Stromal cell of bone marrow (primary cell): ENCODE measurements at regions not wholly inside any gene's neighbourhood (a gene's known extent, or its start where the extent isn't known, plus 50 kb on each side); places are given as distances from the start of the nearest gene placed in this dataset.

ENCODE experiments used
- DNase-seq: peaks from one replicate; pipeline ENCODE4 v3.0.0-alpha.2; 2012; ENCODE audit warnings: low read depth

DNA sequence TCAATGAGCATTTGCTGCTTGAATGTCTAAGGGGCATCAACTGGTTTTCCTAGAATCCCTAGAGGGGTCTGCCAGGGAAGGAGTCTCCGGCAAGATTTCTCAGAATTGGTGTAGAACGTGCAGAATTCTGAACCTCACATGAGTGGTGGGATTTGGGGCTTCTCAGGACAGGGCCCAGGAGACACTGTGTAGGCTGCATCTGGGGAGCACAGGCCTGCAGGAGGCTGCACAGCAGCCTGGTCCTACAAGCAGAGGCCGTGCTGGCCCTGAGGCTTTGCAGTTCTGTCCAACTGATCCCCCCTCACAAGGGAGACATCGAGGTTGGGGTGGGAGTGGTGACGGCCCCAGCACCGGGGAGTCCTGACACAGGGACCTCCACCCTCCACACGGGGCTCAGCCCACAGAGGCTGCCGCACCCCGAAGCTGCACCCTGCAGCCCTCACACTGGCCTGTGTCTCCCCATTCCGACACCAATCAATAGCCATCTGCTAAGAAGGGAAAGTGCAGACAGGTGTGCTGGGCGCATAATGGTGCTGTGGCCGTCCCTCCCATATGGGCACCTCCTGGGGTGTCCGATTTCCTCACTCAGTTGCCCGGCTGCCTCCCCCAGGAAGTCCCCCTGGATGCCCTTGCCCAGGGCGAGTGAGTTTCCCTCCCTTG is 688.1 kb downstream of the BRD1 start:
- DNase-seq: no peak

DNA sequence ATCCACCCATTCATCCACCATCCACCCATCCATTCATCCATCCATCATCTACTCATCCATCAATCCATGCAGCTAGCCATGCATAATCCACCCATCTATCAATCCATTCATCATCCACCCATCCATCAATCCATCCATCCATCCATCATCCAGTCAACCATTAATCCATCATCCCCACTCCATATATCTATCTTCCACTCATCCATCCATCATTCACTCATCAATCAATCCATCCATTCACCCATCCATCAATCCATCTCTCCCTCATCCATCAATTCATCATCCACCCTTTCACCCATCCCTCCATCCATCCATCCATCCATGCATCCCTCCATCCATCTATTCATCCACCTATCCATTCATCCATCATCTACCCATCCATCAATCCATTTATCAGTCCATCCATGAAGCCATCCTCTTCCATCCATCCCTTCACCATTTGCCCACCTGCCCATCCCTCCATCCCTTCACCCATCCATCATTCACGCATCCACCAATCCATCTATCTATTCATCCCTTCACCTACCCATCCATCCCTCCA is 689.4 kb downstream of the BRD1 start:
- DNase-seq: no peak

DNA sequence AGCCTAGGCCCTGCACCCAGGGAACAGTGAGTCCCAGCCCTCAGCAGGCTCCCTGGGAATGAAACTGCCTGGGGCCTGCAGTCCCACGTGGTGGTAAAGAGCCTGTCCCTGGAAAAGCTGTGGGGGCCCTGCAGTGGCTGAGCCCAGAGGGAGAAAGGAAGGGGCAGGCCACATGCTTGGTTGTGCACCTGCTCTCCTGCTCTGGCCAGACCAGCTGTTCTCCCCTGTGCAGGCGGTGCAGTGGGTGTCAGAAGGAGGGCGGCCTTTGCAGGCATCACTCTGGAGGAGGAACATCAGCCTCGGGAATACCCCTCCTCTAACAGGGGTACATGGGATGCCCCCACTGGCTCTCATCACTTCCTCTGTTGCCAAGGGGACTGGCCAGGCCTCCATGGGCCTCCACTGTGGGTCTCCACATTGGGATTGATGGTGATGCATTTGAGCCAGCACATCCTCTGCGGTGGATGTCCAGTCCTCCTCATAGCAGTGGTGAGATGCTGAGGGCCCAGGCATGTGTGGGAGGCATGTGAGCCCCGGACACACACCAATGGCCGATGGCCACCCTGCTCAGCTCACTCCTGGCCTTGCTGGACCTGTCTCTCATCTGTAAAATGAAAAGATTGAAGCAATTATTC is 690.4 kb downstream of the BRD1 start:
- DNase-seq: no peak

DNA sequence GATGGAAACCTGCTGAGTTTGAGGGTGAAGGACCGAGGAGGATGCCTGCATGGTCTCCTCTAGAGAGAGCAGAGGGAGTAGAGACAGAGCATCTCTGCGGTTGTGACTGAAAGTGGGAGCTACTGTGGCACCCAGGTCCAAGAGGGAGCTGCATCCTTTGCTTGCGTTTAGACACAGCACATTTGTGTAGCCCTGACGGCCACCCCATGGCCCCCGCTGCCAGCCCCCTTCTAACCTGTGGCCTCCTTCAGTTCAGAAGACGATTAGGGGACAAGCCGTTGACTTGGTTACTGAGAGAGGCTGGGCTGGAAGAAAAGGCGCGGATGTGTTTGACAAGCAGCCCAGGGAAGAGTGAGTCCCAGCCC is 690.9 kb downstream of the BRD1 start:
- DNase-seq: no peak

DNA sequence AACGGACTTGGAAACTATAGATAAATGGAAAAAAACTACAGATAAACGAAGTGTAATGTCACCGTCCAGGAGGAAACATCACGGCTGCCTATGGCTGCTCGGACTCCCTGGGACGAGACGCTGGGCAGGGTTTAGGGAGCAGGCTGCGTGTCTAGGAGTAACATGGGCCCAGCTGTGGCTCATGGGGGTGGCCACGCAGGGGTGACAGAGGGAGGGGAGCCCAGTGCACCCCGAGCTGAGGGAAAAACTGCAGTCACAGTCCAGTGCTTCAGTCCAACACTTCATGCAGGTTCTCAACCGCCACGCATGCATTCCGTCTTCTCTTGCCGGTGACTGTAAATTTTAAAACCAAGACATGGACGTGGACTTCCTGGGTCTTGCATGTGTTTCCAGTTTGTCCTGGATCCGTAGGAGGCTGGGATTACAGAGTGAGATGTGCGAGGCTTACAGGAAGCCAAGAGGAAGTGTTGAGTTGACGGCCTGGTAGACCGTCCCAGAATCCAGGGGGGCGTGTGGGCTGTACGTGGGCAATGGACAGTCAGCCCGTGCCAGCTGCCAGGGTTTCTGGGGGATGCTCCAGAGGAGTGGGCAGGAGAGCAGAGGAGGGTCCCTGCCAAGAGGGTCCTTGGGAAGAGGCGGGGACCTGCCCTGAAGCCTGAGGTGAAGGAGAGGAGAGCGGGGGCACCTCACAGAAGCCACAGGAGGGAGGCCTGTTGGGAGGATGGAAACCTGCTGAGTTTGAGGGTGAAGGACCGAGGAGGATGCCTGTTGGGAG is 691.4 kb downstream of the BRD1 start:
- DNase-seq: no peak

DNA sequence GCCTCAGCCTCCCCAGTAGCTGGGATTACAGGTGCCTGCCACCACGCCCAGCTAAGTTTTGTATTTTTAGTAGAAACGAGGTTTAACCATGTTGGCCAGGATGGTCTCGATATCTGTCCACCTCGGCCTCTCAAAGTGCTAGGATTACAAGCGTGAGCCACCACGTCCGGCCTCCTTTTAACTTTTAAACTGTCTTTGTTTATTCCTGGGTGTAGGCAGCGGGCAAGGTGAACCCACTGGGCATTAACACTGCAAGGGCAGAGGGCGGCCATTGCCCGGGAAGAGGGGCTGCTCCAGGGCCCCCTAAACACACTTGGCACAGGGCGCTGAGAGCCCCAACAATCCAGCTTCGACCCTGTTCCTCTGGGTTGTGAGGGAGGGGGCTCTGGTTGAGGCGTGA is 693.6 kb downstream of the BRD1 start:
- no peak for DNase-seq

DNA sequence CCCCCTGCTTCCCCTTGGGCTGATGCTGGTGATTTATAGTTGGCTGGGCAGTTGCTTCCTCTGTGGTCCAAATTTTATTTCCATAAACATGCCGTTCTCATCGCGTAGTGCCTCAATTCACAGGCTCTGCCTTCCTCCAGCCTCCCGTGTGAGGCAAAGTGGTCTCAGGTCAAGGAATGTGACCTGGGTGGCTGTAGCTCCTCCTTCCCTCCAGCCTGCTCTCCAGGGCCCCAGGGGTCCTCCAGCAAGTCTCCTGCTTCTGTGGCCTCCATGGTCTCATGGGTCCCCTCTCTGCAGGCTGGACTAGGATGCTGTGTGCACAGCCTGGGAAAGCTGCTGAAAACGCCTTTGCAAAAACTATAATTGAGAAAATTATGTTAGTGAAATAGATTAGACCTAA is 694.1 kb downstream of the BRD1 start:
- no peak for DNase-seq

DNA sequence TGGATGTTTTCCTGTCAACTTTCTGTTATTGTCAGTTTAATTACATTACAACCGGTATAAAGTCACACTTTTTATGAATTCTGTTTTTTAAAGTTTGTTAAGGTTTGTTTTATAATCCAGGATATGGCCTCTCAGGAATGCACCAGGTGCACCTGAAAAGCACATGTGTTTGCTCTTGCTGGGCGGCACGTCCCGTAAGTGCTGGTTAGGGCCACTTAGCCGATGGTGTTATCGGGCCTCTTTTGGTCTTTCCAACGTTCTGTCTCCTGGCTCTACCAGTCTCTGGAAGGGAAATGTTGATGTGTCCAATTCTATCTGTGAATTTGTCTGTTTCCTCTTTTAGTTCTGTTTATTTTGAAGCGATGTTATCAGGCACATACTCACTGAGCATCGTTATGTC is 695.7 kb downstream of the BRD1 start:
- DNase-seq: no peak

DNA sequence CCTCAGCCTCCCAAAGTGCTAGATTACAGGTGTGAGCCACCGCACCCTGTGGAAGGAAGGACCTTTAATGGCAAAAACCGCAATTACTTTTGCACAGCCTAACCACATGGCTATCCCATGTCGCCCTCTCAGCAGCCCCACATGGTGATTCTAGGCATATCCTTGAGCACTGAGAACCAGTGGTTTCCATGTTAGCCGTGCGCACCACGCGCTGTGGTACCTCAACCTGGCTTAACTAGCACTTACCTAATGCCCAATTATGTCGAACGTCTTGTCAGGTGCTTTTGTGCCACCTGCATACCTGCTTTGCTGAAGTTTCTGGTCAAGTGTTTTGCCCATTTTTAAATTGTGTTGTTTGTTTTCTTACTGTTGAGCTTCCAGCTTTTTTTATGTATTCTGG is 697.9 kb downstream of the BRD1 start:
- DNase-seq: no peak

DNA sequence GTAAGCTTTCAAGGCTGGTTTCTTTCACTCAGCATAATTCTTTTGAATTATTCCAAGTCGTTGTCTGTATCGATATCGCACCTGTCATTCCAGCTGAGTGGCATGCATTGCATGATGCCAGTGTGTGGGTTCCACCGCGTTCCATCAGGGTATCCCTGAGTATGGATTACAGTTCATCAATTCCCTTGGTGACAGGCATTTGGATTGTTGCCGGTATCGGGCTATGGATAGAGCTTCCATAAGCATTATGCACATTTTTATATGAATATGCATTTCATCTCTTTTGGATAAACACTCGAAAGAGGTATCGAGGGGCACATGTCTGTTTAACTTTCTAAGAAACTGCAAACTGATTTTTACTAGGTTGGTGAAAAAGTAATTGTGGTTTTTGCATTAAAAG is 698.8 kb downstream of the BRD1 start:
- DNase-seq: no peak

DNA sequence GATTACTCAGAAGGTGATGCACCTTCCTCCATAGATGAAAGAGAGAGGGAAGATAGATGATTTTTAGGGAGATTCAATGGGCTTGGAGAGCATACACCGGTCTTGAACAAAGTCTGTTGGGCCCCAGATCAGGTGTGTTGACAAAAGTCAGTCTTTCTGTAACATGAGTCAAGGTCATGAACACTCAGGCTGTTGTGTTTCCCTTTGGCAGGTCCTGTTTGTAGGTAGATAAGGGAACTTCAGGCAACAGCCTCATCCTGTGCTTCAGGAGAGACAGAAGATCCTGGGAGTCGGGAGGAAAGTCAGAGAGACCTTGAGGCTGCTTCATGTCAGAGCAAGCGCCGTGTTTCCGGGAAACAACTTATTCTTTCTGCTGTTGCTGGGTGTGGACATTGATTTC is 703.1 kb downstream of the BRD1 start:
- no peak for DNase-seq

DNA sequence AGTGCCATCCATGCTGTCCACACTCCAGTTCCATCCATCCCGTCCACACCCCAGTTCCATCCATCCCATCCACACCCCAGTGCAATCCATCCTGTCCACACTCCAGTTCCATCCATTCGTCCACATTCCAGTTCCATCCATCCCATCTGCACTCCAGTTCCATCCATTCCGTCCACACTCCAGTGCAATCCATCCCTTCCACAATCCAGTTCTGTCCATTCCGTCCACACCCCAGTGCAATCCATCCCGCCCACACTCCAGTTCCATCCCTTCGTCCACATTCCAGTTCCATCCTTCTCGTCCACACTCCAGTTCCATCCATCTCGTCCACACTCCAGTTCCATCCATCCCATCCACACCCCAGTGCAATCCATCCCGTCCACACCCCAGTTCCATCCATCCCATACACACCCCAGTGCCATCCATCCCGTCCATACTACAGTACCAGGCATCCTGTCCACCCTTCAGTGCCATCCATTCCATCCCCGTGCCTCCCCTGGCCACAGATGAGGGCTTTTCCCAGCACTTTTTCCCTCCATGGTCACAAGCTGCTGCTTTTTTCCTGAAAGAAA is 704.0 kb downstream of the BRD1 start:
- no peak for DNase-seq

DNA sequence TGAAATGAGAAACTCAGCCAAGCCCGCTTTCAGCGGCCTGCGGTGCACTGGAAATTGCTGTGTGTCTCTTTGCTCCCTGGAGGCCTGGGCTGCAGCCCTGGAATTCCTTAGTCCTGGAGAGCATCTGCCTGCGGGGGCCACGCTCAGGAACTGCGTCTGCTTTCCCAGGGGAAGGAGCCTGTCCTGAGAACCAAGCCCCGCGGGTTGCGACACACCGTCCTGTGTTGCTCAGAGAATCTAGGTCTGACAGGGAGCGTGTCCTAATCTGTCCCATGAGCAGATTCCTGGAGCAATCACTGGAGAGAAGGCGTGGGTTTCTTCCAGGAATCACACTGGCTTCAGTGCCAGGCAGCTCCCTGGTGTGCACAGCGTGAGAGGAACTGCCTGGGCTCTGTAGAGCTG is 708.1 kb downstream of the BRD1 start:
- no peak for DNase-seq

DNA sequence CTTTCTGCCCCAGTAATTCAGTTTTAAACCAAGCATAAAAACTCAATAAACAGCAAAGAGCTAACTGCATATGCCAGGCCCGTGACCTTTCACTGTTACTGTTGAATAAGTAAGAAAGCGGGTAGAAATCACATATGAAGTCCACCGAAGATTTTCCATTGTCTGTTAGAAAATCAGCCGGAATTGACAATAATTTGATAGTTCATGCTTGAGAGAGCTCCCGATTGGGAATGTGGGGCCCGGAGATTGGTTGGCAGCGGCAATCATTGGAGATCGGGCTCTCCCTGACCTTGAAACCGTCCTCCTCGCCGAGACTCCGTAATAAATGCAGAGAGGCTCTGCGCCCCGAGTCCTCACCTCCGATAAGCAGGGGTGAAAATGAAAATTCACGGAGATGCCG is 709.6 kb downstream of the BRD1 start:
- DNase-seq: no peak

DNA sequence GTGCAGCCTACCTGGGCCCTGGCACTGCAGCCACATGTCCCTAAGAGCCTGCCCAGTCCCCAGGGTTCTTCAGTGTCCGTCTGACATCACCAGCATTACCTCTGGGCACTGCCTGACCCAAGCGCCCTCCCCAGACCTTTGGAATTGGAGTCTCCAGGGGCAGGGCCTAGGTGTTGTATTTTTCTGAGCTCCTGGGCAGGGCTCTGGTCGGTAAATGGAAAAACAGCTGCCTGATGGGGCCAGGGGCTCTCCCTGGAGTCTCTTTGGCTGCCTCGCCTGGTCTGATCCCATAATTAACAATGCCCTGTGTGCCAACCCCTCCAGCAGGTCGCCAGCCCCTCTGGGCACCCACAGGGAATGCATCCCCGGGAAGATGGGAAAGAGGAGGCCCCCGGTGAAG is 710.2 kb downstream of the BRD1 start:
- no peak for DNase-seq

DNA sequence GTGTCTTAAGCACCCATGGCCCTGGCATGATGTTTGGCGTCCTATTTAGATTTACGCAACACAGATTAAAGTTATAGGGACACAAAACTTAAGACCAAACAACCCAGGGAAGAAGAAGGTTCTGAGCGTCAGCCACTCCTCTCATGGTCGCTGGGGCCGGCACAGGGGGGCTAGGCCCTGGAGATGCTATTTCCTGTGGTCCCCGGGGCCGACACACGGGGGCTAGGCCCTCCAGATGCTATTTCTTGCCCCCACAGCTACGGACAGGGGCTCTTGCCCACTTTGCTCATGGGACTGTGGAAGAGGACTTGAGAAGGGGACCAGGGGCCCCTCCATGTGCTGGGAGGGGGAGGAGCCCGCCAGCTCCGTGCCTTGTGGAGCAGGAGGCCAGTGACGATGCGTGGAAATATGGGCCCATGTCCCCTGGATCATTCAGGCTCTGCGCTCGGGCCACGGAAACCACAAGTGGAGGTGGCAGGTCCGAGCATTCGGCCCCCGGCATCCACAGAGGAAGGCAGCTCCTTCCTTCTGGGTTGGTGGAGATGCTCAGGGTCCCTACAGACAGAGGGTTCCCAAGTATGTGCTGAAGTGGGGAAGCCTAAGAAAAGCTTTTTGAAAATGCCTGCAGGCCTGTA is 711.1 kb downstream of the BRD1 start:
- DNase-seq: no peak

DNA sequence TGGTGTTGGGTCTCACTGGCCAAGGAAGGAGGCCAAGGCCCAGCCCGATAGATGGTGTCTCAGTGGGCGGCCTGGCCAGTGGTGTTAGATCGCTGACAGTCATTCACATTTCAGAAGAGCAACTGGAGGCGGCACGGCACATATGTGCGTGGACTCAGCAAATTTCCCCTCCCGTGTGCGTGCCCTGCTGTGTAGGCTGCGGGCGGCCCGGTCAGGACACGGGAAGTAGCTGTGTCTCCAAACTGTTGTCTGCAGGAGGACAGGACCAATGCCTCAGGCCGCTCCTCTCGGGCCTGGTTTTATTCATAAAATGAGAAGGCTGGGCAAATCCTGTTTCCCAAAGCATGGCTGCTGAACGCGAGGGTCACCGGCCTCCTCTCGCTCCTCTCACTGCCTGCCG is 711.7 kb downstream of the BRD1 start:
- no peak for DNase-seq

DNA sequence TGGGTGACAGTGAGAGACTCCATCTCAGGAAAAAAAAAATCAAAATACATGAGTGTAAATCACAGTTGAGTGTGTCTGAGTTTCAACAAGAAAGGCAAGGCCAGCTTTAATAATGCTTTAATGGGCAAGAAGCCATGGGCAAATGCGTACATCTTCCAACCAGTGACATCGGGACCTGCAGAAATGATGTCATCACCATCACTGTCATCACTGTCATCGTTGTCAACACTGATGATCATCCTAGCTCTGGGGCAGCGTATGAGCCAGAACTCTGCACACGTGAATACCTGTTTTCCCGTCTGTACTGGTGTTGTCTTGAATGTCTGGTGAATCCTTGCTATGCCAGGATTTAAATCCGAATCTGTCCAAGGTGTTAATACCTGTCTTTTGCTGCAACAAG is 712.5 kb downstream of the BRD1 start:
- no peak for DNase-seq

DNA sequence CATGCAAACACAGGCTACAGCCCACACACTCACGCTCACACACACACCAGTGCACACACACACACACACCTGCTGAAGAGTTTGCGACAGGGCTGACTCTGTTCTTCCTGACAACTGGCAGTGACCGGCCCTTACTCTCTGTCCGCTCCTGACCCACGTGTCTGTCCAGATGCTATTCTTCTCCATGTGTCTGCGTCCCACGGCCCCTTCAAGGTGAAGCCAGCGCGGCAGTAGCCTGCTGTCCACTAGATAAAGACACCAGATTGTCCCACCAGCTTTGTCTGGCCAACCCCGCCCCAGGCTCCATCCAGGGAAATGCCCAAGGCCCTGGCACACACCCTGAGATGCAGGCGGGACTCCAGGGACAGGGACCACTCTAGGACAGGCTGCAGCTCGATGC is 713.9 kb downstream of the BRD1 start:
- DNase-seq: no peak

DNA sequence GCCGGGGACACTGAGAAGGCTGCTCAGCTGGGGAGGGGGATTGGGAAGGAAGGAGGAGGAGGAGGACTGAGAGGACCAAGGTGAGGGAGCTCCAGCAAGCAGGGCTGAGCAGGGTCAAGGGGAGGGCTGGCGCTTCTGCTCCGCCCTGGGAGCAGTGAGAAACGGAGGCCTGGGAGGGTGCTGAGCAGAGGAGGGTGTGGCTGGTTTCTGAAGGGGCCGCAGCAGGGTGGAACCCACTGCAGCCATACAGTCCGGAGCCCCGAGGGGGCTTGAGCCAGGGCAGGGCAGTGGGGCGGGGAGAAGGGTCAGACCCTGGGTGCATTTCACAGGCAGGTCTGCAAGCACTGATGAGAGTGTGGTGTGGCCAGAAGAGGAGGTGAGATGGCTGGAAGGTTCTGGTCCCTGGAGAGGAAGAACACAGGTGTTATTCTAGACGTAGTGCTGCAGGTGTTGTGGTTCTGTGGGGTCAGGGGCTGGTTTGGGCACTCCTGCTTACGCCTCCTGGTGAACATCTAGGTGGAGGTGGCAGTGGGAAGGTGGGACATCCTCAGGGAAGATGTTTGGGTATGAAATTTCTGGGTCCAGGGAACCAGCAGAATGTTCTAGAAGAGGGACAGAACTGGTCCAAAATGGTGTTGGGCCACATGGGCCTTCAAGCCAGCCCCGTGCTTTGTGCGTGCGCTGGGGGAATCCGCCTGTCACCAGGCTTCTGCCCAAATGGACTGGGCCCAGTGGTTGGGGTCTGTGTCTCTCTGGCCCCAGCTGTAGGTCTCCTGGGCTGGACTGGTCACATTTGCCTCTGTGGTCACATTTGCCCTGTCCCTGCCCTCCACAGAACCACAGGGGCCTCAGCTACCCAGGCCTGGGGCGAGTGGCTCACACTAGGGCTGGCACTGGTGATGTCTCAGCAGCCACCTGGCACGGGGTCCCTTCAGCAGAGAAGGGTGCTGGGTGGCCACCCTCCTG is 714.7 kb downstream of the BRD1 start:
- DNase-seq: no peak

DNA sequence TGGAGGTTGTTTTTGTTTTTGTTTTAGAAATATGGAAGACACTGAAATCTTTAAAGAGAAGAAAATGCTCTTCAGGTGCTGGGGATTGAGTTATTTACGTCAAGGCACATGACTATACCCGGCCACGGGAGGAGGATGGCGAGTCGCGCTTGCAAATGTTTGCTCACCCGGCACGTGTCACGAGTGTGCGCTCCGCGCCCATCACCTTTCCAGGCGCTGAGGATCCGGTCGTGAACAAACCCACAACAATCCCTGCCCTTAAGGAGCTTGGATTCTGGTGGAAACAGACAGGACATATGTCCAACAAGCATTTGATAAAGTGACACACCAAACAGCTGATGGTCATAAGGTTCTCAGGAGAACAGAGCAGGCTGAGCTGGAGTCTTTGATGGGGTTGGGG is 715.5 kb downstream of the BRD1 start:
- DNase-seq: no peak
